Skeletal muscle cell (primary cell): ENCODE measurements at regions not wholly inside any gene's neighbourhood (a gene's known extent, or its start where the extent isn't known, plus 50 kb on each side); places are given as distances from the start of the nearest gene placed in this dataset.

ENCODE experiments used
- DNase-seq: peaks from one replicate; pipeline ENCODE4 v3.0.0-alpha.2; 2010; ENCODE audit warnings: low read depth
- H3K4me3 ChIP-seq: 2 replicates; pipeline ENCODE4 v1.5.1; 2011; ENCODE audit warnings: low read depth, mild to moderate bottlenecking, control low read depth, low read length, moderate library complexity

DNA sequence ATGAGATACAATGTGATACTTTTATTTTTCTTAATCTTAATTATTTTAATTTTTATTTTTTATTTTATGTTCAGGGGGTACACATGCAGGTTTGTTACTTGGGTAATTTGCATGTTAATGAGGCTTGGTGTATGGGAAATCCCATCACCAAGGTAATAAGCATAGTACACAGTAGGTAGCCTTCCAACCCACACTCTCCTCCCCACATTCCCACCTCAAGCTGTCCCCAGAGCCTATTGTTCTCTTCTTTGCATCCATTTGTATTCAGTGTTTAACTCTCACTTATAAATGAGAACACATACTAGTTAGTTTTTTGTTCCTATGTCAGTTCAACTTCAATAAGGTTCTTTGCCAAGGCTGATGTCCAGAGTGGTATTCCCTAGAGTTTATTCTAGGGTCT, 1375.4 kb downstream of the NSUN3 start:
- no peak overlapping the region for H3K4me3 ChIP-seq
- no peak for DNase-seq

DNA sequence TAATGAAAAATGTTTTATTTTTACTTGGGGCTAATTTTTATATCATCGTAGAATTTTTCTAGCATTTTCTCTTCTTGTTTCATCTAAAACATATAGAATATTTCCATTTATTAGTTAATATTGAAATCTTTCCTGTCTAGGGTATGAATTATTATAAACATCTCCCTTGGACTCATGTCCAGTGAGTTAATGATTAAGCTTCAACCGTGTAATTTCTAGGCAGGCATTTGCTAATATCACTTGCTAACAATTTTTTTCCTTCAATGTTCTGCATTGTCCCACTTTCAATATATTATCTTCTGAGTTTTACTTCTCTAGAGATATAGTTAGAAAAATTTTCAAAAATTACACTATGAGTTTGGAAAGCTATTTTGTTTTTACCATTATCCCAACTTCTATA, 1371.6 kb upstream of the EPHA6 start:
- H3K4me3 ChIP-seq = no peak overlapping the region
- DNase-seq = no peak

DNA sequence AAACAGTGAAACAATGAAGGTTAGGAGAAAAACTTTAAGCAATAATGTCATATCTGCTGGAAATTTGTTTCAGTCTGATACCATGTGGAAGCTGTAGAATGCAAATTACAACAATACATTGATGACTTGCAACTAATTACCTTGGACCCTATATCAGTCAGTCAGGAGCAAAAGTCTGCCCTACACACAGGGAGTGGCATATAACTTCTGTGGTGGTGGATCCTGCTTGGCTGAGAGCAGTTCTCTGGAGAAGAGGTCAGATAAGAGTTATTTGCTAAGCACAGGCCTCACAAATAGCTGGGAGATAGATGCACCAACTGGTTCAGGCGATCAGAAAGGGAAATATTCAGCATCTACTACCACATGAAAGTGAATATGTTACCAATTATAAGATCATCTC, 1364.6 kb upstream of the EPHA6 start:
- no peak for DNase-seq

DNA sequence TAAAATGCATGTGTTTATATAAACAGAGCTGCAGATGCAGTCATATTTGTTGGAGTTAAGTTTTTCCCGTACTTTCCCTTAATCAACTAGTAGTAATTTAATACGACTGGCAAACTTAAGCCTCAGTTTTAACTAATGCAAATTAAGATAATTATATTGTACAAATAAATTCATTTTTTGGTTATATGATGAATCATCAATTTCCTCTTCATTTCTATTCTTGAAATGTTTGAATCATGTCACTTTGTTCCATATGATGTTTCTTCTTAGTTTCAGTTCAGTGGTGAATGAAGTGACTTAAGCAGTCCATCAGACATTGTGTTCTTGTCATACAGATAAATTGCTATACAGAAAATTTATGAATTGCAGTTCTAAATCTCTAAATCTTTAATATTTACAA, 1361.2 kb upstream of the EPHA6 start:
- no peak overlapping the region for H3K4me3 ChIP-seq
- DNase-seq = no peak

More for the DNA sequence above, 1364.6 kb upstream of the EPHA6 start:
- H3K4me3 ChIP-seq = no peak overlapping the region

DNA sequence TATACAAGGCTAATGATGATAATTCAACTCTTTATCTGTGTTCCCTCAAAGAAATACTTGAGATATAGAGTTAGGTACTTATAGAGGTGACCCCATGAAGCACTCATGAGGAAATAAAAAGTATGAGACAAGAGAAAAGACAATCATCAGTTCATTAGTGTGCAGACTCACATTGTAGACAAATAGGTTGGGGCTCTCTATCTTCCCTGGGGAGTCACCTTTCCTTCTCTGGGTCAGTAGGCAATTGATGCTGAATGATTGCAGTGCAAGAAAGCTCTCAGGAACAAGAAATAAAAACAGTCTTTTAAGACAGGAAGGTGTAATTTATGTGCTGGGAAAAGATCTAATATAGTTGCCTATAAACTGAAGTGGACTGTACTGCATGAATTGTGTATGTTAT, 1357.6 kb upstream of the EPHA6 start:
- DNase-seq = no peak
- no peak overlapping the region for H3K4me3 ChIP-seq

DNA sequence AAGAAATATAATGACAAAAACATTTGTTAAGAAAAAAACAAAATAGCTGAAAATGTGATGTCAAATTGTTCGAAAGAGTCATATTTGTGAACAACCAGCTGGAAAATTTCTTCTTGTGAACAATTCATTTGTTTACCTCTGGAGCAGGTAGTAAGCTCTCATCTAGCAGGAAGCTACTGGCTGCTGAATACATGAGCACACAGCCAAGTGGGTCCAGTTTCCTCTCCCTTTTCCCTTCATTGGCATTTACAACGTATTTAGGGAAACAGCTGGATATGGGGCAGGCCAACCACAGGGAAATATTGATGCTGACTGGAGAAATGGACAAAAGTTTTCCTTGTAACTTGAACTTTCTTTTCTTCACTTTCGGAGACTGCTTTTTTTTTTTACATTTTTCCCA, 1354.7 kb upstream of the EPHA6 start:
- no peak overlapping the region for H3K4me3 ChIP-seq
- DNase-seq = no peak

DNA sequence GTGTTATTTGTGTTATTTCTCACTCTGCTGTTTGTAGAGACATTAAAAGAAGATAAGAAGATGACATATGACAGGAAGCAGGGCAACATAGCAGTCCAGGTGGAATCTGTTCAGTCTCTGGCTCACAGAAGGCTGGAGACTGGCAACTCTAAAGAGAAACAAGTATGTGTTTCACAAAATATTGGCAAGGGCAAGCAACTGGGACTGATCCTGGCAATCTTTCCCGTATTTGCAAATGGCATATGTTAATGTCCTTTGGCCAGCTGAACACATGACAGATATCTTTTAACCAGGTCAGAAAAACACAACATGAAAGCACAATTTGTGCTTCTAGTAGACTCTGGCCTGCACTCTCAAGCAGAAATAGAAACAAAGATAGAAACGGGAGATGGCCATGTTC, 1354.1 kb upstream of the EPHA6 start:
- no peak for DNase-seq
- no peak overlapping the region for H3K4me3 ChIP-seq

DNA sequence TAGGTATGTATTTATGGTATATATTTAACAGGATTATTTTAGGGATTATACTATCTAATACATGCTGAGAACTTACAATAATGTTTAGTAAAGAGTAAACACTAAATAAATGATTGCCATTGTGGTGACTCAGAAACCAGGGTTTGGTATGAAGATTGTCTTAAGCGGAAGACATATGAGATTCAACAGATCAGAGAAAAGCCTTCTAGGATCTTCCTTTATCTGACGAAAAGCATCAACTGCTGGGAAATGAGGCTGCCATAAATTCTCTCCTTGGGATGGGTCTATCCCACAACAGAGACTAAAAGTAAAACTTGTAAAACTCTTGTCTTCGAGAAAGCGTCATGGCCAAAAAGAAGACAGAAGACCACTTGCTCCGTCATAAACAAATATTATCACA, 1352.2 kb upstream of the EPHA6 start:
- H3K4me3 ChIP-seq = no peak overlapping the region
- no peak for DNase-seq

DNA sequence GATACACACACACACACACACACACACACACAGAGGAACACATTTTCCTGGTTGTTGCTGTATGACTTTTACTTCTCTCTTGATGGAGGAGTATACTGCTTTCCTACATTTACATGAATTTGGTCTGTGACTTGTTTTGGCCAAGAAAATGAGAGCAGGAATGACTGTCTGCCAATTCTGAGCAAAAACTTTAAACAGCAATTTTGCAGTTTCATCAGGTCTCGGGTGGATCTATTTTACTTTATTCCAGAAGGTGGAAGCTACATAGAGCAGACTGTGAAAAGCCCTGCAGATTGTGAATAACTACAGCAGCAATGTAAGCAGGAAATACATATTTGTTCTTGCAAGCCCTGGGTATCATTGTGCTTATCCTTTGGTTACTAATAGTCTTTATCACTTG, 1350.0 kb upstream of the EPHA6 start:
- DNase-seq = no peak
- no peak overlapping the region for H3K4me3 ChIP-seq

DNA sequence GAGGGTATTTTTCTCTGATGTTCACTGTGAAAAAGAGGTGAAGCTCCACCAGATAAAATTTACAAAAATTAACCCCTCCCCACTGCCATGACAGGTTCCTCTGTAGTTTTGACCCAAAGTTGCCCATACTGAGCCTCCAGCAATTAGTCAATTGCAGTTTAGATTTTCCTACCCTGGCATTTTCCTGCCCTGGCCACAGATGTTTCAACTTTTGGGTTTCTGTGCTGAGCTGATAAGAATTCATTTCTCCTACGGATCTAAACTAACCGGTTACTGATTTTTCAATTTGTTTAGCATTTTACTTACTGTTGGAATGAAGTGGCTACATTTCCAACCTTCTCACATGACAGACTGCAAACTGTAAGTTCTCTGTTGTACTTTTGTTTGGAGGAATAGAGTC, 1346.1 kb upstream of the EPHA6 start:
- no peak overlapping the region for H3K4me3 ChIP-seq

DNA sequence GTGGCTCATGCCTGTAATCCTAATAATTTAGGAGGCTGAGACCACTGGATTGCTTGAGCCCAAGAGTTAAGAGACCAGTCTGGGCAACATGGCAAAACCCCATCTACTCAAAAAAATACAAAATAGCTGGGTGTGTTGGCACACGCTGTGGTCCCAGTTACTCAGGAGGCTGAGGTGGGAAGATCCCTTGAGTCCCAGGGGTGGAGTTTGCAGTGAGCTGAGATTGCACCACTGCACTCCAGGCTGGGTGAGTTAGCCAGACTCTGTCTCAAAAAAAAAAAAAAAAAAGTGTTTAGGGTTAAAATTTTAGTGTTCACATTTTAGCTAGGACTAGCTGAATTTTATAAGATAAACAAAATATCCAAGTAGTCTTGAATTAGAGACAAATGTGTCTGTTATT, 1340.1 kb upstream of the EPHA6 start:
- no peak for DNase-seq
- H3K4me3 ChIP-seq = no peak overlapping the region

More for the DNA sequence above, 1346.1 kb upstream of the EPHA6 start:
- DNase-seq = no peak

DNA sequence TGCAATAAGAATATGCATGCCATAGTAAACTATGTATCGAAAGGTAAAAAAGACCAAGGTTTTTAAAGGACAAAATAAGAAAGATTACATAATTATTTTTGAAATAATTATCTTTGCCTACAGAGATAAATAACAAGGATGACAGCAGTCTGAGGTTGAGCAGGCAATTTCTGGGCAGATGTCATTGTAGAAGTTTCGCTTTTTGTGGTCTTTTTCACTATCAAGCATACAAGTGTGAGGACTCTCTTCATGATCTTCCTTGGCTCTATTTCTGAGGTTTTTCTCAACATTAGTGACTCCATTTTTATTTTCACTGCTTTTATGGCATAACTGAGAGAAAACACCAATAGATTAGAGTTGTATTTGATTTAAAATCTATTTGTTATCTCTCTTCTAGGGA, 1337.9 kb upstream of the EPHA6 start:
- no peak overlapping the region for H3K4me3 ChIP-seq
- DNase-seq = no peak

DNA sequence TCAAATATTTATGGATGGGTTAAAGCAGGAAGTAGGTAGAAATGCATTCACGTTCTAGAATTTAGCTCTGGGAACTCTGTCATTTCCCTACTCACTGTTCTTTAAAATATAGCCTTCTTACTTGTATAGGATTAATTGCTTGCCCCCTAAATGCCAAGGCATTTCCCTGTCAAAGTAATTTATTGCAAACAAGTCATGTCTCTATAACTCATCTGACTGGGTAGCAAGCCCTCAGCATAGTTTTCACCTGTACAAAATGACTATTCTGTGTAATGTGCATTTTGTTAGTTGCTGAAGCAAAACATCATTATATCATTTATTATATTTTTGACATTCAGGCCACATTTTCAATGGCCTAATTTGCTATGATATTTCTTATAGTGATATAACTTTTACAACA, 1308.2 kb upstream of the EPHA6 start:
- DNase-seq = no peak
- H3K4me3 ChIP-seq = no peak overlapping the region

DNA sequence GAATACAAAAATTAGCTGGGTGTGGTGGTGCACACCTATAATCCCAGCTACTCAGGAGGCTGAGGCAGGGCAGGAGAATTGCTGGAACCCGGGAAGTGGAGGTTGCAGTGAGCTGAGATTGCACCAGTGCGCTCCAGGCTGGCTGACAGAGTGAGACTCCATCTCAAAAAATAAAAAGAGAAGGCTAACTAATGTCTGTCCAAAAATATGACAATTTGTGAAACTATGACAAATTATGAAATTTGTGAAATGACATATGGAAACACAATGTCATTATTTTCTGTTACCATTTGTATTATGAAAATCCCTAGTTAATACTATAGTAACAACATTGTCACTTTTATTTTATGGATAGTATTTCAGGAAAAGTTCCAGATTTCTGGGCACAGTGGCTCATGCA, 1306.3 kb upstream of the EPHA6 start:
- DNase-seq = no peak
- no peak overlapping the region for H3K4me3 ChIP-seq

DNA sequence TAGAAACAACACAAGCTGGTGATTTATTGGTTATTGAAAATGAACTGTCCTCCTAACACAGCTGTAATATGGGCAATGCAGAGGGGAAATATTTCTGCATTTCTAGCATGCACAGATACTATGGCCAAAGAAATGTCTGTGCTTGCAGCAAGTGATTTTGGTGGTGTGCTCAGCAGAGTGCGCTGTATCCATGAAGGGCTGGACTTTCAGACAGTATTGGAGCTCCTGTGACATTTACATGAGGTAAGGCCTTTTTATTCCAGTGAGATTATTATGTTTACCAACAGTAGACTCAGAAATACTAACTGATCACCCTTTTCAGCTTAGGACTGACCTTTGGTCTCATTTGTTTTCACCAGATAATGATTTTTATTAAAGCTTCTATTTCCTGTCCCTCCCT, 1302.6 kb upstream of the EPHA6 start:
- no peak overlapping the region for H3K4me3 ChIP-seq
- no peak for DNase-seq

DNA sequence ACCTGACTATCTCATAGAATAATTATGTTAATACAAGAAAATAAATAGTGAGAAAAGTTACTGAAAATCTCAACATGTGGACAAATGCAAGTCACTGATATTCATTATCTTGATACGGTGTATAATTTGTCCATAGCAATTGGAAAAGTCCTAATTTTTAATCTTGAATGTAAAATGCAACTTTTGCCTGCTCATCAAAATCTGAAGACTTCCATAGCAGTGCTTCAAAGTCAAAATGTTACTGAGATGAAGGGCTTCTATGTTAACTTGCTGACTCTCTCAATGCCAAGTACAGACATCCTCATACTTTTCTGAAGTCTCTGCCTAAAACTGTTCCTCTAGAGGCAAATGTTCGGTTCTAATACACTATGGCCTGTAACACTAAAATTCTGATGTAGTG, 1300.1 kb upstream of the EPHA6 start:
- no peak overlapping the region for H3K4me3 ChIP-seq
- DNase-seq = no peak

DNA sequence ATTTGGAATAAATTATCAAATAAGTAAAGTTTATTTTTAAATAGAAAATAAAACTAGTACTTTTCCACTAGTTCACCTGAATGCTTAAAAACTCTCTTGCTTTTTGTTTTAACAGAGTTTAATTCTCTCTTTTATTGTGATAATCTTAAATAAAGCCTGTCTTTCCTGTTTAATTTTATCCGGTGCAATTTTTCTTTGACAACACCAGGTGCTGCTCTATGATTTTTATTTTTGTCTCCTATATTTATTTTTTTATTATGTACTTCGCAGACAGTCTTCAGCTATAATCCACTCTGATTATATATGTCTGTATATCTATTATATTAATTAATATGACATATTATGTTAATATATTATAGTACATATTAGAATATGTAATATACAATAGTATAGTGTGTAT, 1293.0 kb upstream of the EPHA6 start:
- no peak overlapping the region for H3K4me3 ChIP-seq
- no peak for DNase-seq

DNA sequence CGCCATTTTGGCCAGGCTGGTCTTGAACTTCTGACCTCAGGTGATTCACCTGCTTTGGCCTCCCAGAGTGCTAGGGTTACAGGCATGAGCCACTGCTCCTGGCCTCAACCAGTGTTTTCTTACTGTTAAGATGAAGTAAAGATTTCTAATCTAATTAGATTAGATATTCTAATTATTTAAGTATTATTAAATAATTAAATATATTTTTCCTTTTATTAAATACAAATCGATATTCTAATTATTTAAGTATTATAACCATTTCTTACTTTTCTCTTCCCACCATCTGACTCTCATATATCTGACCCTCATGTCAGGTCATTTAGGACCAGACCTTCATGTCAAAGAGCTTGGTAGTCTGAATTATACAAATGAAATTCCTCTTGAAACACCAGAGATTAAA, 1291.9 kb upstream of the EPHA6 start:
- H3K4me3 ChIP-seq = no peak overlapping the region
- no peak for DNase-seq

DNA sequence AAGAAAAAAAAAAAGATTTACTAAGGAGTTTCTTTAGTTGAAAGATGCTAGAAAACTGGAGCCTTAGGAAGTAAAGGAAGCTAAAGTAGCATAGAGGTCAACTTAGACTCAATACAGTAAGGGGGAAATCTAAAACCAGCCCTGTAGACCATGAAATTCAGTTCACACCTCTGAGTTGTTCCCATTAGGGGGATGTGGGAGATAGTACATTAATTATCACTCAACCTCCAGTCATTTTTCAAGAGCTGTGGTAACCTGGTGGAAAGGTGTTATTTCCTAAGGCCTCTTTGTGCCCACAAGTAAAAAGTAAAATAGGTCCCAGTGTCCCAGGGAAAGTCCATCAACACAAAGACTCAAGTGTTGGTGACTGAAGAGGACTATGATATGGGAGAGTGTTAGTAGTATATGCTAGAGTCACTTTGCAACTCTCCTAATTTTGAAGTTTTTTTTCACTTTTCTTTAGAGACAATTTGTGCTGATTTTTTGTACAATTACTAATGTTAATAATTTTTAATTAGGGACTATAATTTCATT, 1274.4 kb upstream of the EPHA6 start:
- no peak for DNase-seq
- no peak overlapping the region for H3K4me3 ChIP-seq

DNA sequence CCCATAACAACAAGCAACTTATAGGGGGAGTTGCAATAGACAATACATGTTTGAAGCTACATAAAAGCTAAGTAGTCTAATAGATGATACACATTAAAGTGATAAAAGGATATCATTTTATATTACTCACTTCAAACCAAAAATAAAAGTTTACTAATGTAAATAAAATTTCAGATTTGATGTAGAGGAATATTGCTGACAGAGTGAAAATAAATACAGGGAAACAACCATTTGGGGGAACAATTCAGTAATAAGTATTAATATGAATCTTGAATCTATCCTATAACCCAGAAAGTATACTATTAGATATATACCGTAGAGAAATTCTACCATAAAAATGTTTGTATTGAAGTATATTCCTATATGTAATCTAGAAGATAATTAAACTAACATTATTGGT, 1248.9 kb upstream of the EPHA6 start:
- H3K4me3 ChIP-seq = no peak overlapping the region
- DNase-seq = no peak

DNA sequence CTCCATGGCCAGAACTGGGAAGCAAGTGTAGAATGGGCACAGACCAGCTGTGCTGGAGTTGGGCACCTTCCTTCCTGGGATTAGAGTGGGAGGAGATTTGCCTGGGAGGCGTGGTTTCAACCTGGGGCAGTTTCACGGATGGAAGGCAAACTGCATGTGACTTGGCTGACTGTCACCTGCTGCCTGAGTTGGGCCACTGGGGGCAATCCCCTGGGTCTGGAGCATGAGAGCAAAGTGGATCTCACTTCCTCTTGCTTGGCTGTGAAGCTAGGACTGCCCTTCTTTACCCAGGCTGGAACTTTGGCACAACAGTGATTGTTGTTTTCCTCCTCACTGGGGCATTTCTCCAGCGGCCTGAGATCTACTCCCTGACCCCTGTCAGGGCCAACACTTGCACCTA, 1247.0 kb upstream of the EPHA6 start:
- no peak overlapping the region for H3K4me3 ChIP-seq
- DNase-seq = no peak

DNA sequence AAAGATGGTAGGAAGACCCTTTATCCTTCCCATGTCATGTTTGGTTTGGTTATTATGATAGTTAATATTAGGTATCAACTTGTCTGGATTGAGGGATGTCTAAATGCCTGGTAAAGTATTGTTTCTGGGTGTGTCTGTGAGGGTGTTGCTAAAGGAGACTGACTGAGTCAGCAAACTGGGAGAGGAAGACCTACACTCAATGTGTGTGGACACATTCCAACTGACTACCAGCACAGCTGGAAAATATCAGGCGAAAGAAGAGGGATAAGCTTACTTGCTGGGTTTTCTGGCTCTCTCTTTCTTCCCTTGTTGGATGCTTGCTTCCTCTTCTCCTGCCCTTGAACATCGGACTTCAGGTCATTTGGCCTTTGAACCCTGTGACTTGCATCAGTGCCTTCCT, 1227.6 kb upstream of the EPHA6 start:
- DNase-seq = no peak
- no peak overlapping the region for H3K4me3 ChIP-seq
